Stomach (tissue), 8 donors: ENCODE measurements at regions not wholly inside any gene's neighbourhood (a gene's known extent, or its start where the extent isn't known, plus 50 kb on each side); places are given as distances from the start of the nearest gene placed in this dataset.
"Not testable (repeated sequence)": the region's sequence is repeated elsewhere in the genome, so short reads cannot be mapped to it uniquely, and the experiment has no call there.

Source experiments
- DNase-seq, 2 donors: peaks; one replicate each; pipeline versions ENCODE4 v3.0.0 to v3.0.0-alpha.2; 2013 to 2019
- H3K27ac ChIP-seq, 5 donors: fragments of 200-600 bp in 4 of 5; sonication (generic) in 4 of 5; one replicate each; pipeline ENCODE4 v1.5.1; 2013 to 2019; ENCODE audit warnings: mild to moderate bottlenecking in 1 of 5, moderate library complexity in 1 of 5
- H3K27me3 ChIP-seq, 3 donors: fragments of 200-600 bp; sonication (generic); one replicate each; pipeline ENCODE4 v1.5.1; 2017 to 2019; ENCODE audit warnings: mixed run types in 1 of 3
- H3K36me3 ChIP-seq, 4 donors: fragments of 200-600 bp; sonication (generic); 1 replicate in 3 of 4; 2 replicates in 1 of 4; pipeline ENCODE4 v1.5.1; 2016 to 2019
- H3K4me1 ChIP-seq, 4 donors: fragments of 200-600 bp; sonication (generic); one replicate each; pipeline ENCODE4 v1.5.1; 2016 to 2019
- H3K4me3 ChIP-seq, 4 donors: fragments of 200-600 bp; sonication (generic) in 3 of 4; one replicate each; pipeline ENCODE4 v1.5.1; 2016 to 2019; ENCODE audit warnings: mild to moderate bottlenecking in 1 of 4
- H3K9me3 ChIP-seq, 4 donors: fragments of 200-600 bp; sonication (generic); one replicate each; pipeline ENCODE4 v1.5.1; 2016 to 2019
- EP300 ChIP-seq: sonication (generic); formaldehyde crosslinking; IDR thresholded peaks from one replicate; pipeline ENCODE4 v1.6.1; 2017; ENCODE audit warnings: antibody characterized with exemption
- POLR2A ChIP-seq, 4 donors: fragments of 450-650 bp; IDR thresholded peaks; one replicate each; pipeline ENCODE4 v1.6.1; 2016; ENCODE audit warnings: antibody characterized with exemption in 4 of 4, control low read depth in 2 of 4, mild to moderate bottlenecking in 1 of 4, moderate library complexity in 1 of 4
- POLR2AphosphoS5 ChIP-seq, 3 donors: sonication (generic); formaldehyde crosslinking; IDR thresholded peaks; one replicate each; pipeline ENCODE4 v1.6.1; 2016; ENCODE audit warnings: antibody characterized with exemption in 3 of 3
- WGBS, 5 donors: extraction: QIAGEN DNeasy Blood & Tissue Kit in 3 of 5; methylation state at CpG; one replicate each; pipeline versions ENCODE4 v1.1.5 to v1.1.7; 2013 to 2018; 5-methylcytosine and 5-hydroxymethylcytosine counted together
- intact Hi-C: fragments of 100-400 bp; cut with DNase I; formaldehyde crosslinking; loops from one replicate; pipeline ENCODE4 v1.15.1; 2023; ENCODE audit warnings: low total_unique reads
- TF ChIP-seq, protein P1 (sequence below), 7 experiments: fragments of 450-650 bp in 4 of 7; fragments of 200-600 bp in 3 of 7; sonication (generic) in 3 of 7; IDR thresholded peaks; one replicate each; pipeline ENCODE4 v1.5.1; 2016 to 2019; ENCODE audit warnings: antibody characterized with exemption in 7 of 7, control low read depth in 2 of 7, mild to moderate bottlenecking in 1 of 7
- donor health status: healthy with polysubstance abuse.
- donor health status: Bipolar disorder and iron deficiency.
- donor health status: healthy.

DNA sequence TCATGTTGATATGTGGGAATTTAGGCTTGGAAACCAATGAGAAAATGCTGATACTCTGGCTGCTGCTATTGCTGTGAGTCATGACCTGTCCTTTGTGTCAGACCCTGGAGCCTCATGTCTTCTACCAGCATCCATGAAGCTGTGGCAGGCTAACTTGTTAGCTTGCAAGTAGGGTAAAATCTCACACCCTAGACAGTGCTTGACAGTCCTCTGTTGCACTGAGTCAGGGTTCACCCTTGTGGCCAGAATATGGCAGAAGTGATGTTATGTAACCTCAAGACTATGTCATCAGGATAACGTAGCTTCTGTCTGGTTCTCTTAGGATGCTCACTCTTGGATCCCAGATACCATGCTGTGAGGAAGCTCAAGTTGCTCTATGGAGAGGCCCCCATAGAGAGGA is 110.8 kb downstream of the LHX2 start:
- intact Hi-C loops: loop anchor here (10.0 kb wide), 1 partner anchor 202 kb away; no protein-coding TSS in a partner anchor
- no peak overlapping the region for H3K27ac ChIP-seq
- H3K4me1 ChIP-seq: peaks cover 0 to 5% (median 2%) of the 10 kb centered on the region in 4 donors
- H3K27me3 ChIP-seq: peaks cover 0 to 38% (median 4%) of the 10 kb centered on the region in 3 donors
- H3K36me3 ChIP-seq: no peaks in the 10 kb centered on the region
- 69 to 85% (median 78%) methylated on average over 1 of the region's 1 CpG for WGBS, 5 donors
- peaks cover 0 to 15% (median 7%) of the 10 kb centered on the region in 4 donors for H3K9me3 ChIP-seq
- TF ChIP-seq EP300 (no peak), POLR2A (IDR thresholded peaks at IDR 0.05) (no peak), POLR2AphosphoS5 (IDR thresholded peaks at IDR 0.05) (no peak)
- TF ChIP-seq, protein P1, sequence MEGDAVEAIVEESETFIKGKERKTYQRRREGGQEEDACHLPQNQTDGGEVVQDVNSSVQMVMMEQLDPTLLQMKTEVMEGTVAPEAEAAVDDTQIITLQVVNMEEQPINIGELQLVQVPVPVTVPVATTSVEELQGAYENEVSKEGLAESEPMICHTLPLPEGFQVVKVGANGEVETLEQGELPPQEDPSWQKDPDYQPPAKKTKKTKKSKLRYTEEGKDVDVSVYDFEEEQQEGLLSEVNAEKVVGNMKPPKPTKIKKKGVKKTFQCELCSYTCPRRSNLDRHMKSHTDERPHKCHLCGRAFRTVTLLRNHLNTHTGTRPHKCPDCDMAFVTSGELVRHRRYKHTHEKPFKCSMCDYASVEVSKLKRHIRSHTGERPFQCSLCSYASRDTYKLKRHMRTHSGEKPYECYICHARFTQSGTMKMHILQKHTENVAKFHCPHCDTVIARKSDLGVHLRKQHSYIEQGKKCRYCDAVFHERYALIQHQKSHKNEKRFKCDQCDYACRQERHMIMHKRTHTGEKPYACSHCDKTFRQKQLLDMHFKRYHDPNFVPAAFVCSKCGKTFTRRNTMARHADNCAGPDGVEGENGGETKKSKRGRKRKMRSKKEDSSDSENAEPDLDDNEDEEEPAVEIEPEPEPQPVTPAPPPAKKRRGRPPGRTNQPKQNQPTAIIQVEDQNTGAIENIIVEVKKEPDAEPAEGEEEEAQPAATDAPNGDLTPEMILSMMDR (IDR thresholded peaks at IDR 0.05): no peak
- H3K4me3 ChIP-seq: no peak overlapping the region
- DNase-seq: no peak

DNA sequence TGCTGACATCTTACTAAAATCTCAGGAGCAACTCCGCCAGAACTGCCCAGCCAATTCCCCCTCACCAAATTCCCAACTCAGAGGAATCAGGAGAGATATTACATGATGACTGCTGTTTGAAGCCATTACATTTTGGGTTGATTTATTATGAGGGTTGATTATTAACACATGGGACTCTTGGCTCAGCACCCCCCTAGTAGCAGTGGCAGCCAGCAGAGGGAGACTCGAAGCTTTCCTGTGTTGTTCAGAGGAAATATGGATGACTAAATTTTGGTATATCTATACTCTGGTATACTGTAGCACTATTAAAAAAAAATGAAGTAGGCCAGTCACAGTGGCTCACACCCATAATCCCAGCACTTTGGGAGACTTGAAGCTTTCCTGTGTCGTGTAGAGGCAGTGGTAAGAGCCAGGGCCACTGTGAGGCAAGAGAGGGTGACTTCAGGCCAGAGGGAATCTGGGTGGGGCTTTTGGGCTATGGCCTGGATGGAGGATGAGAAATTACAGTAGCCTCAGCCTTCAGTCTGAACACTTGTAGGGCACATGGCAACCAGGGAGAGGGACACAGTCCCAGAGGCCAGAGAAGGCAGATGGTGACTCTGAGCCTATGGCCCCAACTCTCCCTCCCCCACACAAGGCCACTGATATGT is 111.4 kb downstream of the LHX2 start:
- Histone ChIP-seq H3K9me3 (peaks cover 0 to 12% (median 4%) of the 10 kb centered on the region in 4 donors), H3K27ac (no peak overlapping the region), H3K27me3 (peaks cover 0 to 32% (median 4%) of the 10 kb centered on the region in 3 donors), H3K4me3 (no peak overlapping the region), H3K4me1 (peaks cover 0 to 5% (median 2%) of the 10 kb centered on the region in 4 donors), H3K36me3 (no peaks in the 10 kb centered on the region)
- intact Hi-C loops: loop anchor here (10.0 kb wide), 1 partner anchor 202 kb away; no protein-coding TSS in a partner anchor
- TF ChIP-seq, protein P1 (IDR thresholded peaks at IDR 0.05): no peak
- no peak for TF ChIP-seq EP300
- TF ChIP-seq POLR2AphosphoS5 (IDR thresholded peaks at IDR 0.05): no peak
- TF ChIP-seq POLR2A (IDR thresholded peaks at IDR 0.05): no peak
- WGBS, 5 donors: 52 to 77% (median 65%) methylated on average over 3 of the region's 3 CpGs
- DNase-seq: no peak

DNA sequence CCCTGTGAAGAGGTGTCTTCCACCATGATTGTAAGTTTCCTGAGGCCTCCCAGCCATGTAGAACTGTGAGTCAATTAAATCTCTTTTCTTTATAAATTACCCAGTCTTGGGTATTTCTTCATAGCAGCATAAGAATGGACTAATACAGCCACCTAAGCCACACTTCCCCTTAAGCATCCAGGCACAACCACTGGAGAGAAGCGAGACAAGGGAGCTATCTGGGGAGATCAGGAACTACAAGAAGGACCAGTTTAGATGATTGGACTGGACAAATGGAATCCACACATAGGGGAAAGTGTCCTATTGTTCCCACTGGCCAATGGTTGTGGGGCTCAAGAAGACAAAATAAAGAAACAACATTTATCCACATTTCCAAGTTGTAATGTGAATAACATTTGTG is 112.1 kb downstream of the LHX2 start:
- H3K36me3 ChIP-seq, H3K4me3 ChIP-seq, DNase-seq, H3K4me1 ChIP-seq, H3K27ac ChIP-seq: not testable (repeated sequence)
- peaks cover 0 to 25% (median 2%) of the 10 kb centered on the region in 3 donors for H3K27me3 ChIP-seq
- 75 to 86% (median 79%) methylated on average over 1 of the region's 1 CpG for WGBS, 5 donors
- H3K9me3 ChIP-seq: peaks cover 0 to 12% (median 4%) of the 10 kb centered on the region in 4 donors
- intact Hi-C loops: loop anchor here (10.0 kb wide), 1 partner anchor 201 kb away; no protein-coding TSS in a partner anchor

DNA sequence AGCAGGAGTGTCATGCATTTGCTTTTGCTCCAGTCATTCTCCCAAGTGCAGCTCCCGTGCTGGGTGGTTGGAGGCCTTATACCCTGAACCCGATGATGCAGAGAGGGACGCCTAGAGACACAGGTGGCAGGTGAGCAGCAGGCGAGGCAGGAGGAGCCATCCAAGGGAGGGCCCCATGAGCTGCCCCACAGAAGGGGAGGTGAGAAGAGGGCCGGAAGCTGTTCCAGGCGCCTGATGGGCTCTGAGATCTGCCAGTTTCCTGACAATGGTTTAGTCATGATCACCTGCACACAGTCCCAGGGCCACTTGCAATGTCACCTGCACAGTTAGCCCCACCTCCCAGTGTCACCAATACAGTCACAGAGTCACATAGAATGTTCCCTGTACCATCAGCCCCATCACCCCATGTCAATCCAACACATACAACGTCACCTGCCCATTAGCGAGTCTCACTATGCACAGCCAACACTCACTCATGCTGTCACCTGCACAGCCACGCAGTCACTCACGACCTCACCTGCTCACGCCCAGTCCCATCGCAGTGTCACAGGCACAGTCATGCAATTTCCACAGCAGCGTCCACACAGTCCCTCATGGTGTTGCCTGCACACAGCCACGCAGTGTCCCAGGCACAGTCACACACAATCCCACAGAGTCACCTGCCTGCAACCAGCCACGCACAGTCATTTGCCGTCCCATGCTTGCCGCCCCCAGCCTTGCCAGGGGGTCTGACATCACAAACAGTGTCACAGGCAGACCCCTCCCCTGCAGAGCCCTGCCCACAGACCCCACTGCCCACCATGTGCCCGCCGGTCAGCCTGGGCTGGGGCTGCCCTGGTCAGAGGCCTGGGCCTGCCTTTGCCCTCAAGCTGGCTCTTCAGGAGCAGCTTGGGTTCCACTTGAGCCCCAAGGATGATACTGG is 113.4 kb downstream of the LHX2 start:
- H3K27ac ChIP-seq: no peak overlapping the region
- 73 to 79% (median 76%) methylated on average over 17 to 19 of the region's 19 CpGs for WGBS, 5 donors
- no peaks in the 10 kb centered on the region for H3K36me3 ChIP-seq
- peaks cover 0 to 12% (median 4%) of the 10 kb centered on the region in 4 donors for H3K9me3 ChIP-seq
- peaks cover 0 to 16% (median 0%) of the 10 kb centered on the region in 3 donors for H3K27me3 ChIP-seq
- H3K4me3 ChIP-seq: no peak overlapping the region
- DNase-seq: peak in 1 of 2 donors; percentile 14
- intact Hi-C loops: loop anchor here (10.0 kb wide), 1 partner anchor 200 kb away; no protein-coding TSS in a partner anchor
- TF ChIP-seq, protein P1 (IDR thresholded peaks at IDR 0.05): no peak
- no peak for TF ChIP-seq EP300
- no peak for TF ChIP-seq POLR2AphosphoS5 (IDR thresholded peaks at IDR 0.05)
- TF ChIP-seq POLR2A (IDR thresholded peaks at IDR 0.05): no peak
- H3K4me1 ChIP-seq: peaks cover 0 to 5% (median 2%) of the 10 kb centered on the region in 4 donors
